NCI-H510A (cell line): ENCODE measurements at regions not wholly inside any gene's neighbourhood (a gene's known extent, or its start where the extent isn't known, plus 50 kb on each side); places are given as distances from the start of the nearest gene placed in this dataset.

Source experiments
- DNase-seq: peaks from one replicate; lab custom pipeline; 2025; lab: John Stamatoyannopoulos, UW

DNA sequence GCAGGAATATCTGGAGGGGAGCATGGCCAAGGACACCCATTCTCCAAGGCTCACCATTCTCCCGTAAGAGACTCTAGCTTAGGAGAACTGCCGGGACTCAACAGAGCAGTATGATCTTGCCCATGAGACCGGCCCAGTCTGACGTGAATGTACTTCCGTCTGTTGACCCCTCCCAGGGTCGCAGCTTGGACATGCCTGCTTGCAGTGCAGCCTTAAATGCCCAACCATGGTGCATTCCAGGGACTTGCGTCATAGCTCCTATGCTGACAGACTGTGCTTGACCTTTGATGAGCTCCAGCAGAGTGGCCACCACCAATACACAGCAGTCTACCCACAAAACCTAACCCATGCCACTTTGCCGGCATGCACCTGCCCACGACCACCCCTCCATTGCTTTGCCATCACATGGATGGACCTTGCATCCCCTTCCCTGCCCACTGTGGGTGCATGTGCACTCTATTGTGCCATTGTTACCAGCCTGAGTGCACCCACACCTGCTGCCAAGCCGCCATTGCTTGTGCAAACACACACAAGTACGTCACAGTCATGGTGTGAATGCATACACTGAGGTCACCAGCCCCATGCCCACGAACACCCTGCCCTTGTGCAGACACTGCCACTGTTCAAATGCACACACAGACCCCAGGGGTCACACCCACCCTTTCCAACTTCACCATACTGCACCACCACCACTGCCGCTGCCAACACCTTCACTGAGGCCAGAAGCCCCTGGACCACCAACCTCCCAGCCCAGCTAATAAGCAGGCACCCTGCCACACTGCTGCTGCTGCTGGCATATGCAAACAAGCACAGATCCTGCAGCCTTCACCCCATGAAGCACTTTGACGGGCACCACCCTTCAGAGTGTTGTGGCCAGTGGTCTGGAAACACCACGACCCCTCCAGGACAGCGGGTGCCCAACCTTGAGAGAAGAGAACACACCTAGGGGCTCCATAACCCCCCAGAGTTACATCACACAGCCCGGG, 1141.3 kb downstream of the BRINP3 start:
- DNase-seq: no peak

DNA sequence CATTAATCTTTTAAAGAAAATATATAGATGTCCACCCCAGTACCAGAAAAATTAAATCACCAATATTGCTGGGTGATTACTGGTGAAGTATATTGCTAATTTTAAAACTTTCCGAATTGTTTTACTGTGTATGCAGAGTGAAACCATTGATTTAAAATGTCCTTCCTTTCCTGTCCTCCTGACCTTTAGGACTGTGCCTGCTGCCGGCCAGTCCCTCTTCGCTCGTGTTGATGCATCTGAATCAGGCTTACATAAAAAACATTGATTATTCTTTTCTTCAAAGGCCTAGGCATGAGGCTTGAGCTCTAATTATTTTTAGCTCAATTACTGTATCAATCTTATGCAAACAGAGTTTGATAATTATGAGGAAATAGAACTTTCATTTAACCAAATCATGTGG, 1128.1 kb downstream of the BRINP3 start:
- no peak for DNase-seq

DNA sequence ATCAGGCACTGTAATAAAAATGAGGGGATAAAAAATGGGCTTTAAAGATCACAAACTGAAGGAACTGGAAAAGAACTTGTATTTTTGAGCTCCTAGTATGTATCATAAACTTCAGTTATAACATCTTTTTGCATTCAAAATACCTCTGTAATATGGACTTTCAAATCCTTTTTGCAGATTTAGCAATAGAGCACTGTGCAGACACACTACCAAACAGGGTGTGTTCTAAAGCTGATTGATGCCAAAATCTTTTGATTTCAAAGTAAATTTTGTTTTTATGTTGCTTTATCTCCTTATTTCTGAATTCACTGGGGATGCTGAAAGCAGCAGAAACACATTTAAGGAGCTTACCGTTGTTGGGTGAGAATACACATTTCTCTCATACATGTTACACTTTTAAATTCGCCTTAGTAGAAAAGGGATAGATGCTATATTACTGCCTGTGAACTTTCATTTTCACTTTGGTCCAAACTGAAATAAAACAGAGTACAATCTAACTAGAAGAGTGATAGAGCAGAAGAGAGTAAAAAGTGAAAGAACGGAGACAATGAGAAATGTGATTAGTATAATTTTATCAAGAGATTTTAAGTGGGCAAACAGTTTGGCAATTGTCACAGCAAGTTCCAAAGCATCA, 1126.6 kb downstream of the BRINP3 start:
- DNase-seq: no peak

DNA sequence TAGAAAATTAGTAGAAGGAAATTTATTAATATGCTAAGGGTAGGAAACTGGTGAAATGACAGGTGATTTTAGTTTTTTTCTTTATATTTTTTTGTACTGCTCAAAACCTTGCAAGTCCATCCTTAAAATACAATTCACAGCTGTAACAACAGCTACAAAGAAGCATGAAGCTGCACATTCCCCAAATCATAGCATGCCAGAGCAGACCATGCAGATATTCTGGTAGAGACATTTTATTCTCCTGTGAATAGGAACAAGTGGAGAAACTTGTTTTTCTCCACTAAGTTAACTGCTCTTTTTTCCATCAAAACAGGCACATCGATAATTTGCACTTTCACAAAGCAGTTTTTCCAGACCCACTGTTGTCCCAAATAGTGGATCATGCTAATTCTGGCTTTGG, 1125.7 kb downstream of the BRINP3 start:
- DNase-seq: no peak

DNA sequence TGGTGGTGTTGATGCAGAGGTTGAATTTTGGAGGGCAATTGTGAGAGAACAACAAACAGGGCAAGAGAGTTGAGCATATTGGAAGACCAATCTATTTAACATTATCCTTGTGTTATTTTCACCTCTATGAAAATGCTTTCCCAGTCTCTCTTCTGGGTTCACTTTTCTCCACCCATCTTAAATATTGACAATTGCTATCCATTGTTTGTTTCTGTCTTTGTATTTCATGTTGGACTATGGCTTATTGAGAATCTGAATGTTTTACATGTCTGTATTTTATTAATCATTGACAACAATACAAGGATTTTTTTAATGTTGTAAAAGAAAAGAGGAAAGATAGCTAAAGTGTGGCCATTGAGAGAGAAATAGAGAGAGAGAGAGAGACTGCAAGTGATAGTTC, 1121.5 kb downstream of the BRINP3 start:
- no peak for DNase-seq

DNA sequence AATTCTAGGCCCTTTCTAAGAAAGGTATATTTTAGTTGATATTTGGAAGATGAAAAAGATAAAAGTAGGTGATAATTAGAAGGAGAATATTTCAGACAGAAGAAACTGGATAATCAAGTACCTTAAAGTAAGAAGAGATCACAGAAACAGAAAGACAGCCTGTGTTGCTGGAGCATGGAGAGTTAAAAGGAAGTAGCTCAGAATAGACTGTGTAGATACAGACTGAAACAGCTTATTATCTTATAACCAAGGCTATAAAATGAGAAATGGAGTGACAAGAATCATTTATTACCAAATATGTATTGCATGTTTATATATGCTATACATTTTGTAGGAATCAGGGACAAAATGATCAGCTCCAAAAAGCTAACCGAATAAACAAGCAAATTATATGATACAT, 1120.3 kb downstream of the BRINP3 start:
- no peak for DNase-seq

DNA sequence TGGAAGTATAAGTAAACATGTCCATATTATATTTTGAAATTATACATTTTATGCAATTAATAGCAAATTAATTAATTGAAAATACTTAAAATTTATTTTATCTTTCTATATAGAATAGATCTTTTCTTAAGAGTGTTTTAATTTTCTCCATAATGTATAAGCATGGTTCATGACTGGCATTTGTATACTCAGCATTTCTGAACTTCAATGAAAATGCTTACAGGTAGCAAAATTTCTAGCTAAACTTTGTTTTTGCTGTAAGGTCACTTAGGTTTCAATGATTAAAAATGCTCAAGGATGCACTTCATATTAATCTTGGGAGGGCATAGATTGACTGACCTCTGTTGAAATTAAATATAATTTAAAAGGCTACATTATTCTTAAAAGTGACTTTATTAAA, 1108.1 kb downstream of the BRINP3 start:
- no peak for DNase-seq

DNA sequence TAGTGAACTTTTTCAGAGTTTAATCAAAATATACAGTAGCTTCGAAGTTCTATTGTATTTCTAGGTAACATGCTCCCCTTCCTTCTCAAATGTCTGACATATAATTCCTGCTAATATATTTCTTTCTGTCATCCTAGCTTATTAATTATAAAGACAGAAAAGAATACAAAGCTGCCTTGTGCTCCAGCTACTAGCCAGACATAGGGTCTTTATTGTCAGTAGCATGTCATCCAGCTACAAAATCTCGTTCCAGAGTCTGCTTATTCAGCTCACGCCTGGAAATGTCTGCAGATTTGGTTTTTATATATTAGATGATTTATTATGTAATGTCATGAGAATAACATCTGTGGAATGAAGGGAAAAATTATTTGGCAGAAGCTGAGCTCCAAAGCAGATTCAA, 1102.8 kb downstream of the BRINP3 start:
- no peak for DNase-seq

DNA sequence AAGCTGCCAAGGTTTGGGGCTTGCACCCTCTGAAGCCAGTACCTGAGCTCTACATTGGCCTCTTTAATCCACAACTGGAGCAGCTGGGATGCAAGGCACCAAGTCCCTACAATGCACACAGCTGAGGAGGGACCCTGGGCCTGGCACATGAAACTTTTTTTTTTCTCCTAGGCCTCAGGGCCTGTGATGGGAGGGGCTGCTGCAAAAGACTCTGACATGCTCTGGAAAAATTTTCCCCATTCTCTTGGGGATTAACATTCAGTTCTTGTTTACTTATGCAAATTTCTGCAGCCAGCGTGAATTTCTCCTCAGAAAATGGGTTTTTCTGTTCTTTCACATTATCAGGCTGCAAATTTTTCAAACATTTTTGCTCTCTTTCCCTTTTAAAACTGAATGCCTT, 1072.2 kb downstream of the BRINP3 start:
- no peak for DNase-seq

DNA sequence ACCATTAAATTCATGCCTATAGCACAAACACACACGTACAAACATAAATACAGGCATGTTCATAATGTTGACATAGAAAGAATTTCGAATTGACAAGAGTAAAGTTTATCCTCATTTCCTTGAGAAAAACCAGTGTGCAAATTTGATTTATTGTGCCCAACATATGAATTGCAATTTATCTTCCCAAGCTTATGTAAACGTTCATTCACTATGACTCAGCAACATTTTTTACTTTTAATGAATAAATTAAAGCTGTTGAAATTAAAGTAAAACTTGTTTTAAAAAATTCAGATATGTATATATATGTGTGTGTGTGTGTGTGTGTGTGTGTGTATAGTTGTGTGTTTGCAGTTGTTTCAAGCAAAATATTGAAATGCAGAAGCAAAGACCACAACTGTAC, 1067.9 kb downstream of the BRINP3 start:
- no peak for DNase-seq

DNA sequence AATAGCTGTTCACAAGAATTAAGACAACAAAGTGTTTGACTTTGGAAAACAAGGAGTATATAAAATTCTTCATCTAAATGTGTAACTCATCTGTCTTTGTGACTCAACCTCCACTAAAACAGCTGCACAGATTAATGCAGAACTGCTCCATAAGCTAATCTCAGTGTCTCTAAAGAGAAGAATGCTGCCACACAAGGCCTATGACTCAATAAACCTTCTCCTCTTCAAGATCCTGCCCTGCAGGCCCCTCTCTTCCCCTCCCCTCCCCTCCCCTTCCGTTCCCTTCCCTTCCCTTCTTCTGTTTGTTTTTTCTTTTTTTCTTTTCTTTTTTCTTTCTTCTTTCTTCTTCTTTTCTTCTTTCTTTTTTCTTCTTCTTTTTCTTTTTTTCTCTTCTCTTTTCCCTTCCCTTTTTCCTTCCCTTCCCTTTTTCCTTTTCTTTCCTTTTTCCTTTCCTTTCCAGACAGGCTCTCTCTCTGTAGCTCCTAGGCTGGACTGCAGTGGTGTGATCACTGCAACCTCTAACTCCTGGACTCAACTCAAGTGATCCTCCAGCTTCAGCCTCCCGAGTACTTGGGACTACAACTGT, 1052.8 kb downstream of the BRINP3 start:
- no peak for DNase-seq

DNA sequence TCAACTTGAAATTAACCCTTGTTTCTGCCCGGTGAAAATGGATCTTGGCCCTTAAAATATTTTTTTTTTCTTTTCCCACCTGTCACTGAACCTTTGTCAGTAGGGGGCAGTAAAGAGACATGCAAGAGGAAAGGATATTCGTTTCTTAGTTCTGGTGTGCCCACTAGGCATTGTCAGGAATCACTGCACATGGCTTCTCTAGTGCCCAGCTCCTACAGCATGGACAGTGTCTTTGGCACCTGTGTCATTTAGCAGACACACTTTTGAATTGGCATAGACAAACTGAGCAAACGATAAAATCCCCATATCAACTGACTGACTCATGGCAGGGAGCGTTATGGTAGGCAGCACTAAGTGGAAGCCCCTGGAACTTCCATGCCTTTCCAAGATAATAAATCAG, 1048.1 kb downstream of the BRINP3 start:
- DNase-seq: no peak

DNA sequence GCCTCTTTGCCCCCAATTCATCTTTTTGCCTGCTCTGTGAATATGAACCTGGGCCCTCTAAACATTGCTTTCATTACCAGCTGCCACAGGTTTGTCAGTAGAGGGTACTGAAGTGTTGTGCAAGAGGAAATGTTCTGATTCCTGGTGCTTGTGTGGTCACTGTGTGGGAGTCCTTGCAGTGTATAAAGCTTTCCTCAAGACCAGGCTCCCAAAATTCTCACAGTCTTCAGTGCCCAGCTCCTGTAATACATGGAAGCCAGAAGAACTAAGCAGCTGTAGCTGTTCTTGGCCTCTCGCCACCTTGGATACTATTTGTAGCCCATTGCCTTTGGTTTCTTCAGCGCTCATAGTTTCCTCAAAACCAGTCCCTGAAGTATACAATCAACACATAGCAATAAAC, 1046.2 kb downstream of the BRINP3 start:
- DNase-seq: no peak

DNA sequence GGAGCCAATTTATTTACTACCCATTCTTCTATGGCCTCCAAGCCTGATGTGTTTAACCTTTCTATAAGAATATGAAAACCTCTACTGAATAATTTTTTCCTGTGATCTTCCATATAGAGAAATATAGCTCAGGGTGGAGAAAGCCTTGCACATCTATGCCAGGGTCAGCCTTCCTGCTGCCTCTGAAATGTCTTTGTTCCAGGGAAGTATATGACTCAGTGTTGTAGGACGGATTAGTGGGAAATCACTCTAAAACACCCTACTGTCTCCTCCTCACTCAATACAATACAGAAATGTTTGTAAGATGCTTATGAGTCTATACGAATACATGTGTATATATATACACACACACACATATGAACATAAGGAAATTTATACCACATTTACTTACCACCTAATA, 1044.9 kb downstream of the BRINP3 start:
- DNase-seq: no peak

DNA sequence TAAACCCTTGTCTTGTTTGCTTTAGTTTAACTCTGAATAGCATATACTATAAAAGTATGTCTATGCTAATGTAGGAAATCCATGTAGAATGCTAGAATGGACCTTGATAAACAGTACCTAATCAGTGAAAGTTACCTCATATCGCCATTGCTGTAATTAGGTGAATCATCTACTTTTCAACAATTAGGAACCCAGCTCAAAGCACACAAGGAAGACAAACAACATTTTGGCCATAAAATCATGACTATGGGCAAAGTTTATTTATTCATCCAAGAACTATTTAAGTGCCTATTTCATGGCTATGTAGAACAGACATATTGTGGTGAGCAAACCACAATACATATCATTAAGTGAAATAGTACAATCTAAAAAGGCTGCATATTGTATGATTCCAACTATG, 1043.2 kb downstream of the BRINP3 start:
- no peak for DNase-seq

DNA sequence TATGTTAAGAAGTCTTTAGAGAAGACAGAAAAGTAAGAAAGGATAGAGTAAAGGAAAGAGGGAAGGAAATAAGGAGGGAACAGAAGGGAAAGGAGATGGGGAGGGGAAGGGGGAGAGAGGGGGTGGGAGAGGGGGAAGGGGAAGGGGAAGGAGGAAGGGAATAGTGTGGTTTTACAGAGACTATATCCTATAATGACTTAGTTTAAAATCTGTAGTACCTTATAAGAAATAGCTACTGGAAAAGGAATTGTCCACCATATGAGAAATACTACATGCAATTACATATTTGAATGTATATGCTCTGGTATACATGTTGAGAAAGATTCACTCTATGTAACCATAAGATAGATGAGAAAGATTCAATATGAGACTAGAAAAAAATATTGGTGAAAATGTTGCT, 1042.3 kb downstream of the BRINP3 start:
- DNase-seq: no peak

DNA sequence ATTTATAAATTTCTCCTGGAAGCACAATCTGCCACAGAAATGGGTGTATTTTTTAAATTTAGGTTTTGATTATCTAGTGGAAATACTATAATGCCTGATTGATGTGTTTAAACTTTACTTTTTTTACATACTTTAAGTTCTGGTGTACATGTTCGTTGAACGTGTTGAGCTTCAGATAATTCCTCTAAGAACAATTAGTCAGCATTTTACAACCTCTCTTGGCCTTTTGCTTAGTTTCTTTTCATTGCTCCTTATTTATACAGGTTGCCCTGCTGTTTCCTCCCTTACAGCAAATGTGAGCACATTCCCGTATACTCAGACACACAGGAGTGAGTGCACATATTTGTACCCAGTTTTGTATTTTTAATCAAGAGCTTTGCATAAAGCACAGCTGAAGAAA, 1038.9 kb downstream of the BRINP3 start:
- no peak for DNase-seq

DNA sequence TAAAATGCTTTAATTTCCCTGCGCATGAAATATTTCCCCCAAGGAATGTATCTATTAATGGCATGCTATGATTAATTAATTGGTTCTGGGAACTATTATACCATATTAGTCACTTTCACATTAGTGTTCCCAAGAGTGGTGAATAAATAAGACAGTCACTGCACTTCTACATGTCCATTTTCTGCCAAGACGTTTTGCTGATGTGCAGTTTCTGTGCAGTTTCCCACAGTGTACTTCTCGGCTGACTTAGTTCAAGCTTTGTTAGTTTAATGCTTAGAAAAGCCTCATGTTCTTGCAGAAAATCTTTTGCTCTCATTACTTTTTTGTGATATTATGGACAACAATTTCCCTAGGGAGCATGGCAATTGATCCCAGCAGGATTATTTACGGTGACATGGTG, 1014.5 kb downstream of the BRINP3 start:
- DNase-seq: no peak

DNA sequence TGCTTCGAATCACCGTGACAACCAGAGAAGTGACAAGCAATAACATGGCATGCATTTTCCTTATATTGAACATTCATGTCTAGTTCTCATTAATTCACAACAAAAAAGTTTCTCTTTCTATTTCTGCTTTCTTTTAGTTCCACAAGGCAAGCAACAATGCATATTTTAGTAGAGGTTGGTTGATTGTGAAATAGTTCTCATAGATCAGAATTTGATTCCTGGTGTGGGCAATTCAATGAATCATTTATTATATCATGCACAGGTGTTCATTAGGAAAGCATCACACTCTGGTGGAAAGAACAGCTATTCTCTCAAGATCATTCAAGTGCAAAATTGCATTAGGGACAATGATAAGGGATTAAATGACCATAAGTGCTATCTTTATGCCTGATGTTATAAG, 980.9 kb downstream of the BRINP3 start:
- no peak for DNase-seq

DNA sequence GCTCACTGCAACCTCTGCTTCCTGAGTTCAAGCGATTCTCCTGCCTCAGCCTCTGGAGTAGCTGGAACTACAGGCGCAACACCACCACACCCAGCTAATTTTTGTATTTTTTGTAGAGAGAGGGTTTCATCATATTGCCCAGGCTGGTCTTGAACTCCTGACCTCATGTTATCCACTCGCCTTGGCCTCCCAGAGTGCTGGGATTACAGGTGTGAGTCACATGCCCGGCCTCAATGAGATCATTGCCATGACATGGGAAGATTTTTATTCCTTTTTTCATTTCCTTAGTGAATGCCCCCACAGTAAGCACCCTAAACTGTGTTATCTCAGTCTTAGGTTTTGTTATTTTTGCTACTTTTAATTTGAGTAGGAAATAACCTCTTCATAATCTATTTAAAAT, 977.9 kb downstream of the BRINP3 start:
- DNase-seq: no peak

DNA sequence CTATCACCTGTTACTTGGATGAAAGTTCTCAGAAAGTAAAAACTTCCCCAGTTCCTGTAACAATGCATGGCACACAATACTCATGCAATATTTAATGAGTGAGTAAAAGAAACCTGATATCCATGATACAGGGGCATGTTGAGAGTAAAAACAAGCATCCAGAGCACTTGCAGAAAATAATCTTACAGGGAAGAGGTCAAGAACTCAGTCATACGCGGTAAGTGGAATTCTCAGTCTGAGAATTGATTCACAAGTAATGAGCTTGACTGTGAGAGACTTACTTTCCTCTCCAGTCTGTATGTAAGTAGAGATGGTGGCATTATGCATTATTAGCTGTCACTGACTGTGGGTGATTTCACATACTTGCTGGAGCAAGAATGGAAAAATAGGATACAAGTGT, 976.9 kb downstream of the BRINP3 start:
- no peak for DNase-seq

DNA sequence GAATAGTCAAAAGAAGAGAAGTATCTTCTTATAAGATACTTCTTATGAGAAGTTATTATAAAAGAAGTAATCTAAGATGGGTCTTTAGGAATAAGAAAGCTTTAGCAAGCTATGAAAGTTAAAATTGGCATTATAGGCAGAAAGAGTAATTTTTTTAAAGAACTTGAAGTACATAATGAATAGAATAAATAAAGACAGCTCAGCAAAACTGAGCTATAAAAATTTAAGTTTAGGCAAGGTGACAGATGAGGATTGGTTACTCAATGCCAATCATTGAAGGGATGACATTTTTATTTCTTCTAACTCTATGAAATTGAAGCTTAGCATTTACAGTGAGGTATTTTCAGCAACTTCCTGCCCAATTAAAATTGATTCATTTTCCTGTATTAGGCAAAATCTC, 966.8 kb downstream of the BRINP3 start:
- no peak for DNase-seq

DNA sequence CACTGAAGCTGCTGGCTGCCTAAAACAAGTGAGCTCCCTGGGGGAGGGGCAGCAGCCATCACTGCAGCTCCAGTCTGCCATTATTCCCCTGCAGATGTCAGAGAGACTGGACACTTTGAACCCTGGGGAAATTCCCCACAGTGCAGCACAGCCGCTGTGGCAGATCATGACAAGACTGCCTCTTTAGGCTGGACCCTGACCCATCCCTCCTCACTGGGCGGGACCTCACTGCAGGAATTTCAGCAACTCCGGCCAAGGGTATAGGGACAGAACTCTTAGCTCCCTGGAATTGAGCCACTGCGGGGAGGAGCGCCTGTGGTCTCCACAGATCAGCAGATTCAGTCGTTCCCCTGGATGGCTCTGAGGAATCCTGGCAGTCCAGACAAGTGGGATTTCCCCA, 964.6 kb downstream of the BRINP3 start:
- no peak for DNase-seq
